Stomach (tissue), 8 donors: ENCODE measurements at regions not wholly inside any gene's neighbourhood (a gene's known extent, or its start where the extent isn't known, plus 50 kb on each side); places are given as distances from the start of the nearest gene placed in this dataset.
A peak's percentile ranks its signal among the peaks of the same experiment; 100 is the strongest.

Experiments used
- DNase-seq, 2 donors: peaks; one replicate each; pipeline versions ENCODE4 v3.0.0 to v3.0.0-alpha.2; 2013 to 2019
- H3K27ac ChIP-seq, 5 donors: fragments of 200-600 bp in 4 of 5; sonication (generic) in 4 of 5; one replicate each; pipeline ENCODE4 v1.5.1; 2013 to 2019; ENCODE audit warnings: mild to moderate bottlenecking in 1 of 5, moderate library complexity in 1 of 5
- H3K27me3 ChIP-seq, 3 donors: fragments of 200-600 bp; sonication (generic); one replicate each; pipeline ENCODE4 v1.5.1; 2017 to 2019; ENCODE audit warnings: mixed run types in 1 of 3
- H3K36me3 ChIP-seq, 4 donors: fragments of 200-600 bp; sonication (generic); 1 replicate in 3 of 4; 2 replicates in 1 of 4; pipeline ENCODE4 v1.5.1; 2016 to 2019
- H3K4me1 ChIP-seq, 4 donors: fragments of 200-600 bp; sonication (generic); one replicate each; pipeline ENCODE4 v1.5.1; 2016 to 2019
- H3K4me3 ChIP-seq, 4 donors: fragments of 200-600 bp; sonication (generic) in 3 of 4; one replicate each; pipeline ENCODE4 v1.5.1; 2016 to 2019; ENCODE audit warnings: mild to moderate bottlenecking in 1 of 4
- H3K9me3 ChIP-seq, 4 donors: fragments of 200-600 bp; sonication (generic); one replicate each; pipeline ENCODE4 v1.5.1; 2016 to 2019
- EP300 ChIP-seq: sonication (generic); formaldehyde crosslinking; IDR thresholded peaks from one replicate; pipeline ENCODE4 v1.6.1; 2017; ENCODE audit warnings: antibody characterized with exemption
- POLR2A ChIP-seq, 4 donors: fragments of 450-650 bp; IDR thresholded peaks; one replicate each; pipeline ENCODE4 v1.6.1; 2016; ENCODE audit warnings: antibody characterized with exemption in 4 of 4, control low read depth in 2 of 4, mild to moderate bottlenecking in 1 of 4, moderate library complexity in 1 of 4
- POLR2AphosphoS5 ChIP-seq, 3 donors: sonication (generic); formaldehyde crosslinking; IDR thresholded peaks; one replicate each; pipeline ENCODE4 v1.6.1; 2016; ENCODE audit warnings: antibody characterized with exemption in 3 of 3
- WGBS, 5 donors: extraction: QIAGEN DNeasy Blood & Tissue Kit in 3 of 5; methylation state at CpG; one replicate each; pipeline versions ENCODE4 v1.1.5 to v1.1.7; 2013 to 2018; 5-methylcytosine and 5-hydroxymethylcytosine counted together
- intact Hi-C: fragments of 100-400 bp; cut with DNase I; formaldehyde crosslinking; loops from one replicate; pipeline ENCODE4 v1.15.1; 2023; ENCODE audit warnings: low total_unique reads
- TF ChIP-seq, protein P1 (sequence below), 7 experiments: fragments of 450-650 bp in 4 of 7; fragments of 200-600 bp in 3 of 7; sonication (generic) in 3 of 7; IDR thresholded peaks; one replicate each; pipeline ENCODE4 v1.5.1; 2016 to 2019; ENCODE audit warnings: antibody characterized with exemption in 7 of 7, control low read depth in 2 of 7, mild to moderate bottlenecking in 1 of 7
- donor health status: healthy with polysubstance abuse.
- donor health status: Bipolar disorder and iron deficiency.
- donor health status: healthy.

- TF ChIP-seq EP300 (no peak), POLR2A (IDR thresholded peaks at IDR 0.05) (no peak), POLR2AphosphoS5 (IDR thresholded peaks at IDR 0.05) (no peak)
- TF ChIP-seq, protein P1, sequence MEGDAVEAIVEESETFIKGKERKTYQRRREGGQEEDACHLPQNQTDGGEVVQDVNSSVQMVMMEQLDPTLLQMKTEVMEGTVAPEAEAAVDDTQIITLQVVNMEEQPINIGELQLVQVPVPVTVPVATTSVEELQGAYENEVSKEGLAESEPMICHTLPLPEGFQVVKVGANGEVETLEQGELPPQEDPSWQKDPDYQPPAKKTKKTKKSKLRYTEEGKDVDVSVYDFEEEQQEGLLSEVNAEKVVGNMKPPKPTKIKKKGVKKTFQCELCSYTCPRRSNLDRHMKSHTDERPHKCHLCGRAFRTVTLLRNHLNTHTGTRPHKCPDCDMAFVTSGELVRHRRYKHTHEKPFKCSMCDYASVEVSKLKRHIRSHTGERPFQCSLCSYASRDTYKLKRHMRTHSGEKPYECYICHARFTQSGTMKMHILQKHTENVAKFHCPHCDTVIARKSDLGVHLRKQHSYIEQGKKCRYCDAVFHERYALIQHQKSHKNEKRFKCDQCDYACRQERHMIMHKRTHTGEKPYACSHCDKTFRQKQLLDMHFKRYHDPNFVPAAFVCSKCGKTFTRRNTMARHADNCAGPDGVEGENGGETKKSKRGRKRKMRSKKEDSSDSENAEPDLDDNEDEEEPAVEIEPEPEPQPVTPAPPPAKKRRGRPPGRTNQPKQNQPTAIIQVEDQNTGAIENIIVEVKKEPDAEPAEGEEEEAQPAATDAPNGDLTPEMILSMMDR (IDR thresholded peaks at IDR 0.05), result no peak
- Histone ChIP-seq H3K36me3 (no peaks in the 10 kb centered on the region), H3K27ac (peak overlapping the region in 1 of 5 donors; percentile 36), H3K9me3 (peaks cover 0 to 16% (median 8%) of the 10 kb centered on the region in 4 donors), H3K4me1 (peaks cover 17 to 43% (median 27%) of the 10 kb centered on the region in 4 donors), H3K27me3 (no peaks in the 10 kb centered on the region), H3K4me3 (peak overlapping the region in 1 of 4 donors; percentile 39)
- intact Hi-C loops, result no loop called here
- 69 to 76% (median 76%) methylated on average over 7 of the region's 7 CpGs for WGBS, 5 donors
- no peak for DNase-seq
Measured at GRCh38 chr15:66935688-66936087, 129.7 kb upstream of the SMAD3 start.

DNA sequence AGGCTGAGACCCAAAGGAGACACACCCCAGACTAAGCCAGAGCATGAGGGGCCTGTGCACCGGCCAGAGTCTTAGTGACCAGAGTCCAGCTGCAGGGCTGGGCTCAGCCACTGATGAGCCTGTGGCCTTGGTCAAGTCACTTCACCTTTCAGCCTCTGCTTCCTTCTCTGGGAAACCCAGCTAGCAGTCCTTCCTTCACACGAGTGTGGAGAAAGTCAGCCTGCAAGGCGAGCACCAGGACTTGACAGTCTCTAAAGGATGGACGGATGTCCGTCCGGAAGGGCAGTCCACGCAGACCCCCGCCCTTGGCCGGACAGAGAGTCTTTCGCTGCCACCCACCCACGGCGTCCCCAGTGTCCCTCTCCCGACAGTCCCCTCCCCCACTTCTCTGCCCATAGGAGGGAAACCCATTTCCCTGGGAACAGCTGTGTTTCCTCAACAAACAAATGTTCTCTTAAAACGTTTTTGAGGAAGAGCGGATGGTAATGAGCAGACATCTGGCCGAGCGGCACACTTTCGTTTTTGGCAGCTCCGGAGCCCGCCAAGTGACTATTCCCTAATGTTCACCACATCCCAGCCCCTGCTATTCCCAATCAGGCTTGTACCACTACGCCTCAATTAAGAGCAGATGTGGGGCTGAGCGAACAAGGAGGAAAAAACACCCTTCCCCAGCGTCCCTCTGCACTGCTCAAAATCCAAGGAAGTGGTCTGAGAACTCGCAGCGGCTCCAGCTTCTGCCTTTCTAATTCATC is 129.1 kb upstream of the SMAD3 start:
- TF ChIP-seq, protein P1 (IDR thresholded peaks at IDR 0.05), result no peak
- TF ChIP-seq POLR2A (IDR thresholded peaks at IDR 0.05) (no peak), POLR2AphosphoS5 (IDR thresholded peaks at IDR 0.05) (no peak), EP300 (no peak)
- Histone ChIP-seq H3K27ac (peak overlapping the region in 3 of 5 donors; percentile 36 to 70 (median 54)), H3K9me3 (peaks cover 0 to 16% (median 8%) of the 10 kb centered on the region in 4 donors), H3K4me1 (peaks cover 11 to 44% (median 26%) of the 10 kb centered on the region in 4 donors), H3K4me3 (peak overlapping the region; percentile 32 to 40 (median 38)), H3K27me3 (no peaks in the 10 kb centered on the region), H3K36me3 (no peaks in the 10 kb centered on the region)
- intact Hi-C loops, result no loop called here
- DNase-seq, result peak in 1 of 2 donors; percentile 80
- WGBS, 5 donors, result 56 to 67% (median 60%) methylated on average over 25 of the region's 25 CpGs

GRCh38 chr15:66936861-66937582 is 128.4 kb upstream of the SMAD3 start:
- Histone ChIP-seq H3K4me3 (peak overlapping the region; percentile 32 to 40 (median 38)), H3K4me1 (peaks cover 4 to 41% (median 20%) of the 10 kb centered on the region in 4 donors), H3K27me3 (no peaks in the 10 kb centered on the region), H3K9me3 (peaks cover 0 to 16% (median 8%) of the 10 kb centered on the region in 4 donors), H3K36me3 (no peaks in the 10 kb centered on the region), H3K27ac (peak overlapping the region in 3 of 5 donors; percentile 36 to 70 (median 54))
- TF ChIP-seq POLR2AphosphoS5 (IDR thresholded peaks at IDR 0.05) (no peak), EP300 (no peak)
- 52 to 71% (median 60%) methylated on average over 8 of the region's 8 CpGs for WGBS, 5 donors
- DNase-seq, result no peak
- intact Hi-C loops, result no loop called here

DNA sequence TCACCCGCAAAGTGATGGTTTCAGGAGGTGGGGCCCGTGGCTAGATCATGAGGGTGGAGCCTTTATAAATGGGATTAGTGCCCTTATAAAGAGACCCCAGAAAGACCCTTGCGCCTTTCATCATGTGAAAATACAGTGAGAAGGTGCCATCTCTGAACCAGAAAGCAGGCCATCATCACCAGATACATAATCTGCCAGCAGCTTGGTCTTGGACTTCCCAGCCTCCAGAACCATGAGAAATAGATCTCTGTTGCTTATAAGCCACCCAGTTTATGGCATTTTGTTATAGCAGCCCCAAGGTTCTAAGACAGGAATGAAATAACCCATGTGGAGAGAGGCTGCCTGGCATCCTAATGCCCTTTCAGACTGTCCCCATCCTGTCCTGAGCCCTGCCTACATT is 127.8 kb upstream of the SMAD3 start:
- TF ChIP-seq EP300 (no peak), POLR2A (IDR thresholded peaks at IDR 0.05) (no peak)
- TF ChIP-seq, protein P1 (IDR thresholded peaks at IDR 0.05), result no peak
- WGBS, 5 donors, result 93 to 97% (median 97%) methylated on average over 3 of the region's 3 CpGs

More for the DNA sequence above, 127.8 kb upstream of the SMAD3 start:
- Histone ChIP-seq H3K36me3 (no peaks in the 10 kb centered on the region), H3K27ac (no peak overlapping the region), H3K9me3 (peaks cover 0 to 16% (median 8%) of the 10 kb centered on the region in 4 donors), H3K27me3 (no peaks in the 10 kb centered on the region), H3K4me3 (no peak overlapping the region), H3K4me1 (peaks cover 0 to 35% (median 14%) of the 10 kb centered on the region in 4 donors)
- intact Hi-C loops, result no loop called here
- no peak for DNase-seq
